ENCODE measurements at regions not wholly inside any gene's neighbourhood (a gene's known extent, or its start where the extent isn't known, plus 50 kb on each side); places are given as distances from the start of the nearest gene placed in this dataset.

DNA sequence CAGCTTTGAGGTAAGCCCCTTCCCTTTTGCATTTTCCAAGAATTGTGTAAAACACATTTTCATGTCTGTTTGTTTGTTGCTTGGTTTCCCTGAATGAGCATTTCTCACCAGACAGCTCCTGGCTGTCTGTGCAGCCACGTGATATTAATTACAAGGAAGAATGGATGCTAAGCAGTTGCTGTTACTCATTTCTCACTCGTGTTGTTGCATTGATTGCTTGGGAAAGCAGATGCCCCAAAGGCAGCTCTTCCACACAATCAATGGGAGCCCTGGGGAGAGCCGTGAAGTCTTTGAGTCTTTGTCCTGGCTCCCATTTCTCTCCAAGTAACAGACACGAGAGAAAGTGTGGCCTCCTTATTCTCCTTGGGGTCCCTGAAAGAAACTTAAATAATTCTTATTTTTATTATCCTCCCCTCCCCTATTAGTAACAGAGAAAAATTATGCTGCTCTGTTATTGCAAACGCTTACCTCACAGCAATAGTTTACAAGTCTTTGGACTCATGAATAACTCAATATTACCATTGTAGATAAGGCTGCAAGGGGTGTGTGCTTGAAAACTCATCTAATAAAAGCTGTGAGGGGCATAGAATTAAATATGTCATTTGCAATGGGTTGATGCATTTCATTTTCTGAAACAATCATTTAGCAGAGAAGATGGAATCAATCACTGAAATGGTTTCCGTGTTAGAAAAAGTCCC, 127.7 kb upstream of the CAMK1G start:
- DNase-seq (ENCODE audit: low read depth in 2 of 2), result no peak

DNA sequence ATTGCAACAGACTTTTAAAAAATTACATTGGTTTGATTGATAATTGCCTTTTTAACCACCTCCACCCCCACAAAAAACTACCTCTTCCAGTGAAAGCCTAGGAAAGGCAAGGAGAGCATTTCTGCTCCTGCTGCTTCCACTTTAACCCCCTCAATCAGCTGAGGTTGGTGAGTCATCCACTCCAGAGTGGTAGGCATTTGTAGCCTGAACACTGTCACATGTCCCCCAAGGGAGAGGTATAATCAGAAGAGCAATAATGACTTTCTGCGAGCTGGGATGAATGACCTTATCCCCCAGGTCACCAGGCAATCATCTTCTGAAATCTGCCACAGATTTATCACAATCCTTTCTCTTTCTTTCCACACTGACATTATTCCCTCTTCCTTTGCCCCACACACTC, 126.6 kb upstream of the CAMK1G start:
- DNase-seq (ENCODE audit: low read depth in 2 of 2), result no peak

DNA sequence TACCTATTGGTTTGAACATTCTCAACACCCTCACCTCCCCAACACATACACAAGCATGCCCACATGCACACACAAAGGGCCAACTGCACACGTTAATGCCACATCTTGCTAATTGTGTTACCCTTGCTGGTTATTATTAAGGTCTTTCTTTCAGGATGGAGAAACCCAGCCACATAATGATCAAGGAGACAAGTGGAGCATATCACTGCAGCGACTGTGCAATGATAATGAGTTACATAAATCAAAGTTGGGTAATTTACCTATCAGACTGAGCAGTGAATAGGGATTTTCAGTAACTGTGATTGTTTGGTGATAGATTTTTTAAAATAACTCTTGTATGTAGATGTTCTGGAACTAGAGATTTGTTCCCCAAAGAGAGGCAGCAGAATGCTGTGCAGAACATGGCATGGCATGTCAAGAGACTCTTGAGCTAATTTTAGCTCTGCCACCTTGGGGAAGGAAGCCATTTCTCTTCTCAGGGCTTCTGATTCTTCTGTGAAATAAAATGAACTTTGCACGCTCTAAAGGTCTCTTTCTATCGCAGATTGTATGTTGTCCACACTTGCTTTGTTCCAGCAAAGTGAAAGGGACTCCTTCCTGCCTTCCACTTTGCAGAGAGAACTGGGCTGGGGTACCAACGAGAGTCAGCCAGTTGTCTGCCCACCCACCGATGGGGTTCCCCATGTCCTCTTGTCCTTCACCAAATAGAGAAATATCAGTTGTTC, 126.0 kb upstream of the CAMK1G start:
- no peak for DNase-seq (ENCODE audit: low read depth in 2 of 2)

DNA sequence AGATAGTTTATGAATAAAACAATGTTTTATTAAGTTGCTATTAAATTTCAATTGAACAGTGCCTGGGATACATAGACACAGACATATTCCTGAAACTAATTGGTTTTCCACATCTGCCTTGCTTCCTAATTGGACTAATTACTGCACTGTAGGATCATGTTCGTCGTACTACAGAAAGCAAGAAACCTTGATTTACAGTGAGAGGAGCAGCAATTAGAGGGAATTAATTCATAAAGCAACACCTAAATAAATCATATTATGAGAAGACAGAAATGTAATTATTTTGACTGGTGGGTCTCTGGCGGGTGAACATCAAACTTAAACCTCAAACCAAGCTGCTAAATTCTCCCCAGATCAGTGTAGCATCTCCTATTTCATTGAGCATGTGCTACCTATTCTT, 124.6 kb upstream of the CAMK1G start:
- no peak for DNase-seq (ENCODE audit: low read depth in 2 of 2)

DNA sequence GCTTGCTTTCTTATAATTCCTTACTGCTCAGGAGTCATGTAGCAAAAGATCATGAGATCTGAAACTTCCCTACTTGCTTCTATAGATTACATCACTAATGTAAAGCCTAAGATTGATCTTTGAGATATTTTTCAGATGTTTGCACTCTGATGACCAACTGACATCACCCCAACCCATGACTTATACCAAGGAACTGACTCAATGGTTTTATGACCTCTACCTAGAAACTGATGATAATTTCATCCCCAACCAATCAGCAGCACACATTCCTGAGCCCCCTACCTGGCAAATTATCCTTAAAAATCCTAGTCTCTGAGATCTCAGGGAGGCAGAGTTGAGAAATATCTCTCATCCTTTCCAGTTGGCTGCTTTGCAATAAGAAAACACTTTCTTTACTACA, 122.3 kb upstream of the CAMK1G start:
- DNase-seq (ENCODE audit: low read depth in 2 of 2), result no peak

DNA sequence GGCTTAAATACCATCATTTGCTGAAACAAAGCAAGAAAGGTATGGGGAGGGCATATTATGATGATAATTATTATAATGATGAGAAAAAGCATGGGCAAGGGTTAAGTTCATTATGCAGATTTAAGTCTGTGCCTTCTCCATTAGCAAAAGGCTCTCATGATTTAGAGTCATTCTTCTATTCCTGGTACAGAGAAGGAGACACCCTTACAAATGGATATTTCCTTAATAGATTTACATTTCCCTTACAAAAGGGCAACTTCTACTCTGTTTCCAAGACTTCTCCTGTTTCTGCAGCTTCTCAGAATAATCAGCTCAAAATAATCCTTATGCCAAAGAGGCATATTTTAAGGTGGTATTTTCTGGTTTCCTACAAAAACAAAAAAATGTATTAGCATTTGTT, 121.1 kb upstream of the CAMK1G start:
- DNase-seq (ENCODE audit: low read depth in 2 of 2), result no peak

DNA sequence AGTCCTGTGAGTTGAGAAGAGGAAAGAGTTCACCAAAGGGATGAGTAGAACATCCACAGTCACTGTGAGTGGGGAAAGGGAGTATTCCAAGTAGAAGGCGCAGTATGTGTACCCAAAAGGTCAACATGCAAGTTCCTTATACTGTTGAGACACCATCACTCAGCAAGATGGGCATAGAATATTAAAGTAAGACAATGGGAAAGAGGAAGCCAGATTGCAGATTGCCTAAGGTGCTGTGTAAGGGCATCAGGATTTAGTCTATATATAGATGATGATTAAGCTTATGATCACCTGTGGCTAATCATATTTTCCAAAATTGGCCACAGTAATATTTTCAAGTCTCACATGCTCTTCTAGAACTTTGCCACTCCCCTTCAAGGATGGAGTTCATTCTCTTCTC, 120.1 kb upstream of the CAMK1G start:
- no peak for DNase-seq (ENCODE audit: low read depth in 2 of 2)

DNA sequence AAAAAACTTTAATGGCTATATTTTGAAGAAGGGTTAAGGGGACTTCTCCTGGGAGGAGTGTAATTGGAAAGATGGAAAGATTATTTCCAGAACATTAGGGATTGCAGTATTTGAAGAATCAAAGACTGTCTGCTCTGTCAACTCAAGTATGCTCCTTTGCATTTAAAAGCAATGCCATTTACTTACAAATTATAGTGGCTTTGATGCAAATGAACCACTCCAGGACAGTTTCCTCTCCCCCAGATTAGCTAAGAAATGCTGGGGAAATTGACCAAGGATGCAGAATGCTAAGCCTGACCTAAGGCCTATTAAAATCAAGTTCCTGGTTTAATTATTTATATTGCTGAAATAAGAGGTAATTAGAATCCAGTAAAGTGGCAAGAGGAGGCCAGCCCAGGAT, 110.5 kb upstream of the CAMK1G start:
- DNase-seq (ENCODE audit: low read depth in 2 of 2), result no peak

DNA sequence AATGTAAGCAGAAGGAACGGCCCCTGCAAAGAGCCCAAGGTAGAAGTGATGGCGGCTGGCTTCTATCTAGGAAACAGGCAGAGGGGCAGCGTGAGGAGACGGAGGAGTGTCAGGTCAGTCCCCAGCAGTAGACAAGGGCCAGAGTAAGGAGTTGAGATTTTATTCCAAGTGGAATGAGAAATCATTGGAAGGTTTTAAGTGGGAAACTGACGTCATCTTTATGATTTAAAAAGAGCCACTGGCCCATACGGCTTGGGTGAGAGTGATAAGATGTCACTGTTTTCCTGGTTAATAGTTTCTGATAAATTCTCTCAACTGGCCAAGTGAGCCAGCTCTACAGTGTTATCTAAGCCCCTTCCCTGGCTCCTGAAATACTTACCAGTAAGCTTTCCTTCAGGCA, 103.2 kb upstream of the CAMK1G start:
- DNase-seq (ENCODE audit: low read depth in 2 of 2), result no peak

DNA sequence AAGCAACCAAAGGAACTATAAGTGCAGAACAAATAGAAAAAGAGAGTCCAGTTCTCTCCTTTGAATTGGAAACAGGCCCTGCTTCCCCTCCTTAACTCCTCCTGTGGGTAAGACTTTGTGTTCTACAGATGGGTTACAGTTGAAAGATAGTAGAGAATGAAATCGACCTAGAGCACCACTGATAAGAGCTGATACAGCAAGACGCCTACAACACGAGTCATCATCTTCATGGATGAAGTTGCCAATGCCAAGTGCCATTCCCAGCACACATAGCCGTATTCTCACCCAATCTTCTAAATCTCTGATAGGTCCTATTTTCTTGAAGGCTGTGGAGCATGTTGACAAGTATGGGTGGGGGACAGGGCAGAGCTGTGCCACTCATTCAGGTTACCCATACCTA, 99.8 kb upstream of the CAMK1G start:
- DNase-seq (ENCODE audit: low read depth in 2 of 2), result no peak

DNA sequence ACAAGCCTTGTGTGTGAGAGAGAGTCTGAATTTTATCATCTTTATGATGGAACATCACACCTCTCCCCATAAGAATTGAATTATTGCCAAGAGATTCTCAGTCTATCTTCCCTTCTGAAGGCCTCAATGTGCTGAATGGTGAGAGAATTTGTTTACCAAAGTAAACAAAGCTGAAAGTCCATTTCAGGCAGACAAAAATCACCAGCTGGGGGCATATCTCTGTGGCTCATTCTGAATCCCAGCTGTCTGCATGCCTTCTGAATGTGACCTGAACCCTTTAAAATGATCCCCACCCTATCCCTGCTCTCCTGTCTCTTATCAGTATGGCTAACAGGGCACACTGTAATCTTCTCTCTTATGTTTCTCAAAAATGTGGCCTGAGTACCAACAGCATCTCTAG, 99.1 kb upstream of the CAMK1G start:
- no peak for DNase-seq (ENCODE audit: low read depth in 2 of 2)

DNA sequence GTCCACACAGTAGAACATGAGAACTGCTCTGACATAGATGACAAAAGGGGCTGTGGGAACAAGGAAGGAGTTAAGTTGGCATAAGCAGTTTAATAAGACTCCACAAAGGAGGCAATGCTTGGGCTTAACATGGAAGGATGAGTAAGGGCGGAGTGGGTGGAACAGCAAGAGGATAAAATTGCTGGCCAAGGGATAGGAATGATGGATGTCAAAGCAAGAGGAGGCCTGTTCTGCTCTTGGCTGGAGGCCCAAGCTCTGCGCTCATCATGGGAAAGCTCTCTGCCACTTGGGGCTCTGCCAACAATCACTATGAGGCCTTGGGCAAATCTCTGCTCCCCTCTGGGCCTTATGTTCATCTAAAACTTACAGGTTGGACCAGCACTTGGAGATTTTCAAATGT, 98.3 kb upstream of the CAMK1G start:
- no peak for DNase-seq (ENCODE audit: low read depth in 2 of 2)

DNA sequence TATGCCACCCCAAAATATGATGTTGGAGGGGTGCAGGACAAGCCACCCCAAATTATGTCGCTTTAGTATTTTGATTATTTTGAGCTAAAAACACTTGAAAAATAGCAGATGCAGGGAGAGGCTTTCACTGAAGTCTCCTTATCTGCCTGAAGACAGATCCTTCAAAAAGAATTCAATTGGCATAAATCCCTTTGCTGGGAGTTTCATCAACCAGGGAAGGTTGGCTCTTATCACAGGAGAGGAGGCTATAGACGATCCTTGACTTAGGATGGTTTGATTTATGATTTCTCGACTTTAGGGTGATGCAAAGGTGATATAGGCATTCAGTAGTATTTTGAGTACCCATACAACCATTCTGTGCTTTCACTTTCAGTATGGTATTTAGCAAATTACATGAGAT, 97.8 kb upstream of the CAMK1G start:
- DNase-seq (ENCODE audit: low read depth in 2 of 2), result no peak

DNA sequence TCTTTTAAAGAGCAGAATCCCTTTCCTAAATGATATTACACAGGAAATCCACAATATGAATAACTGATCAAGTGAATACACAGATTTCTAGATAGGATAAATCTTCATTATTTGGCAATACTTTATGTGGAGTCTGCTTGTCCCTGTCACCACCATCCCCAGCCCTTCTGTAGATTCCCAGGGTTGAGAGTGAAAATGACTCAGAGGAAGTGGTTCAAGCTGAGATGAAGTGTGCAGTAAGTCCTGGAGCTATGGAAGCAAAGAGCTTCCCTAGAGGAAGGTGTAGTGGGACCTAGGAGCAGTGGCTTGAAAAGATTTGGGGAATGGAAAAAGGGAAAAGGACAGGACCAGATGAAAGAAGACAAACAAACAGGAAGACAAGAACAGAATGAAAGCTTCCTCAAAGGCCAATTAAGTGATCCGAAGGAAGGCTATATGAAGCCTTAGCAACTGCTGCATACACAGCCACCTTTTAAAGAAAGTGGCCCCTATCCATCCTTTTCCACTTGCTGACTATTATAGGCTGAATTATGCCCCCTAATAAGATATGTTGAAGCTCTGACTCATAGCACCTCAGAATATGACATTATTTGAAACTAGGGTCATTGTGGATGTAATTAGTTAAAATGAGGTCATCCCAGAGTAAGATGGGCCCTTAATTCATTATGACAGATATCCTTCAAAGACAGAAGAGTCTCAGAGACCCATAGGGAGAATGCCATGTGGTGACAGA, 96.5 kb upstream of the CAMK1G start:
- DNase-seq (ENCODE audit: low read depth in 2 of 2), result no peak

DNA sequence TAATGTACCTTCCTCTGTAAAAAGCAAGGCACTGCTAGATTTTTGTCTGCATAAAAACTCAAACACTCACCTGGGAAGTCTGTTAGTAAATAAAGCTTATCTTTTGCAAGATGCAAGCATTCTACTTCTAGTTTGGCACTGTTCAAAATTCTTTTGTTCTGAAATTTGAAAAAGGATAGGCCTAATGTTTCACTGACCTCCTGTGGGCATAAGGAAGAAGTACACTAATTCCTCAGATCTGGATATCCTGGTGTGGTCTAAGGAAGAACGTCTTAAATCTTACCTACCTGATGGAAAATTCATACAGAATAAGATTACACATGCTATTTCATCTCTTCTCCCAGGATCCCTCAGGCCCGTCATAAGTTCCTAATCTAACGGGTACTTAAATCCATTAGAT, 93.5 kb upstream of the CAMK1G start:
- no peak for DNase-seq (ENCODE audit: low read depth in 2 of 2)

DNA sequence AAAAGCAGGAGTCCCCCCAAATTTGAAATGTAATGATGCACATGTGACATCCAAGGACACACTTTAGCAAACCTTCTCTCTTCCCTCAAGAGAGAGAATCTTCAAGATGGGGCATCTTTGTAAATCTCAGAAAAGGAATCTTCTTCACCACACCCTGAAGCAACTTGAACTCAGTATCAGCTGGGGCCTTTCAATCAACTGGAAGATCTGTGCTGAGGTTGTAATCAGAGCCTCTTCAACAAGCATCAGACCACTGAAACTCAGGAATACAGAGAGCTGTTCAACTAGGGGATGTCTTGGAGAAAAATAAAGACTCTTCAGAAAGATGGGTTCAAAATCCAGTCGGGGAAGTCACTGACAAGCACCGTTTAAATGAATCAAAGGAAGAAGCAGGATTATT, 92.5 kb upstream of the CAMK1G start:
- DNase-seq (ENCODE audit: low read depth in 2 of 2), result no peak

DNA sequence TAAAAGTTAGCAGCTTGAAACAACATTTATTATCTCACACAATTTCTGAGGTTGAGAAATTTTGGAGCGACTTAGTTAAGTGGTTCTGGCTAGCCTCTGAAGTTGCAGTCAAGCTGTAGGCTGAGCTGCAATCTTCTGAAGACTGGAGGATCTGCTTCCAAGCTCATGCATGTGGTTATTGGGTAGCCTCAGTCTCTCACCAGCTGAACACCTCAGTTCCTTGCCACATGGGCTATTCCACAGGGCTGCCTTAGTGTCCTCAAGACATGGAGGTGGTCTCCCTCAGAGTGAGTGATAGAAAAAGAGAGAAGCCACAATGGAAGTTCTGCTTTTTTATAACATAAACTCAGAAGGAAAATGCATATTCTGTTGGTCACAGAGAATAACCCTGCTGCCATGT, 92.0 kb upstream of the CAMK1G start:
- no peak for DNase-seq (ENCODE audit: low read depth in 2 of 2)

DNA sequence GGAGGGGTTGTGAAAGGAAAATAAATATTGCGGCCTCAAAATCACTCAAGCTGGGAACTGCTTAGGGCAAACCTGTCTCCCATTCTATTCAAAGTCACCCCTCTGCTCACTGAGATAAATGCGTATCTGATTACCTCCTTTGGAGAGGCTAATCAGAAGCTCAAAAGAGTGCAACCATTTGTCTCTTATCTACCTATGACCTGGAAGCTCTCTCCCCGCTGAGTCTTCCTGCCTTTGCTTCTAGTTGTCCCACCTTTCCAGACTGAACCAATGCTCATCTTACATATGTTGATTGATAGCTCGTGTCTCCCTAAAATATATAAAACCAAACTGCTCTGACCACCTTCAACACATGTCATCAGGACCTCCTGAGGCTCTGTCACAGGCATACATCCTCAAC, 91.6 kb upstream of the CAMK1G start:
- no peak for DNase-seq (ENCODE audit: low read depth in 2 of 2)

DNA sequence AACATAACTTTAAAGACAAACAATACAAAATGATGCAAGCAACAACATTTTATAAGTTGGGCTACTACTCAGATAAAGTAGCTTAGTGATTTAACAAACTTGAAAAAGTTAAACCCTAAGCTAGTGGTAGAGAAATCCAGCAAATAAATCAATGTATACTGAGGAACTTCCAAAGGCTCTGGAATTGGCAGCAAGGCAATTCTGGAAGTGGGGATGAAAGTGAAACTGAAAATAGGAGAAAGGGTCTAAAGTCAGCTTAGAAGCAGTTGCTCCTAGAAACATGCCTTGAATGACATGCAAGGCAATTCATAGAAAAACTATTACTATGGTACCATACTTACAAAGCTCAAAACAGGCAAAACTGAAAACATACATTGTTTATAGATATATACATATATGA, 90.0 kb upstream of the CAMK1G start:
- no peak for DNase-seq (ENCODE audit: low read depth in 2 of 2)

DNA sequence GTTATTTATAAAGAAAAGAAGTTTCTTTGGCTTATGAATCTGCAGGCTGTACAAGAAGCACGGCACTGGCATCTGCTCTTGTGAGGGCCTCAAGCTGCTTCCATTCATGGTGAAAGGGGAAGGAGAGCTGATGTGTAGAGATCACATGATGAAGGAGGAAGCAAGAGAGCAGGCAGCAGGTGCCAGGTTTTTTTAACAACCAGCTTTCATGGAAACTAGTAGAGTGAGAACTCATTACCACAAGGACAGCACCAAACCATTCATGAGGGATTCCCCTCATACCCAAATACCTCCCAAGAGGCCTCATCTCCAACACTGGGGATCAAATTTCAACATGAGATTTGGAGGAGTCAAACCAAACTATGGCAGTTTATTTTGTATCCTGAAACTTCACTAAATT, 85.8 kb upstream of the CAMK1G start:
- no peak for DNase-seq (ENCODE audit: low read depth in 2 of 2)

DNA sequence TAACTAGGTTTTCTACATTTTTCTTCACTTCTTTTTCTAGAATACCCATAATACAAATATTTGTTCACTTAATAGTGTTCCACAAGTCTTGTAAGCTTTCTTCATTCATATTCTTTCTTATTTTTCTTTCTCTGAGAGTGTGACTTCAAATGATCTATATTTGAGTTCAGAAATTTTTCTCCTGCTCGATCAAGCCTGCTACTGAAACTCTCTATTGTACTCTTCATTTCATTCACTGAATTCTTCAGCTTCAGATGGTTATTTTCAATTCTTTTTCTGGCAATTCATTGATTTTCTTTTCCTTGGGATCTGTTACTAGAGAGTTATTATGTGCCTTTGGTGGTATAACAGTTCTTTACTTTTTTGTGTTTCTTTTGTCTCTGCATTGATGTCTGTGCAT, 82.5 kb upstream of the CAMK1G start:
- DNase-seq (ENCODE audit: low read depth in 2 of 2), result no peak

DNA sequence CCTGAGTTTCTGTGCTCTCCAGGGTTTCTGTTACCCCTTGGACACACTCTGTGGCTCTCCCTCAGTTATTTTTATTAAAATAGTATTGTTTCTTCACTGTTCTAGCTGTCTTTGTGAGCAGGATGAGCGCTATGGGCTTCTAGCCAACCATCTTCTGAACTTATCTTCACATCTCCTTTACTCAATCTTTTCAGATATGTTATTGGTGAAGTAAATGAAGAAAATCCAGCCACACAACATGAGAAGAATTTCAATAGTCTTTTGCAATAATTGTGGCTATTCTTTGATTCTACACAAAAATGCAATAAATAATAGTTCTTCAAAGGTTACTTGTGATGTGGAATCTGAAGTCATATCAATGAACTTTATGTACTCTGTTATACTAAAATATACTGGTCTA, 80.3 kb upstream of the CAMK1G start:
- DNase-seq (ENCODE audit: low read depth in 2 of 2), result no peak

DNA sequence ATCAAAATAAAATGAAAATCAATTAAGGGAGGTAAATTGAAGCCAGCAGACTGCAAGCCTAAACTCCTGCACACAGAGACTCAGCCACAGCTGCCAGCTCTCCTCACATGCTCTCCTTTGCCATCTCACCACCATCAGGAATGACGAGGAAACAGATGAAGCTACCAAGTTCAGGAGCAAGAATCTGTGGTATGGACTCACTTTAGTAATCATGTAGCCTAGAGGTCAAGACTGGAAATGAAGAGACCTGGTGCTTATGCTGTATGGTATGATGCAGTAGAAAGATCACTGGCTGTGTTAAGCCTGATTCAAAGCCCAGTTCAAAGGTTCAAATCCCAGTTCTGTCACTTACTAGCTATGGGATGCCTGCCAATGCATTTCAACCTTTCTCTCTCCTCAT, 78.9 kb upstream of the CAMK1G start:
- DNase-seq (ENCODE audit: low read depth in 2 of 2), result no peak
